HTR-8/SVneo (cell line): ENCODE measurements at regions not wholly inside any gene's neighbourhood (a gene's known extent, or its start where the extent isn't known, plus 50 kb on each side); places are given as distances from the start of the nearest gene placed in this dataset.
"Not testable (repeated sequence)": the region's sequence is repeated elsewhere in the genome, so short reads cannot be mapped to it uniquely, and the experiment has no call there.

ENCODE experiments used
- DNase-seq: peaks from one replicate; pipeline ENCODE4 v3.0.0; 2011; ENCODE audit warnings: low spot score, mixed read lengths; ENCODE audit not compliant: insufficient read length
- FAIRE-seq: peaks from 2 replicates; lab custom pipeline; 2011; peaks lifted over from hg19 to GRCh38; lab: Jason Lieb, UNC

DNA sequence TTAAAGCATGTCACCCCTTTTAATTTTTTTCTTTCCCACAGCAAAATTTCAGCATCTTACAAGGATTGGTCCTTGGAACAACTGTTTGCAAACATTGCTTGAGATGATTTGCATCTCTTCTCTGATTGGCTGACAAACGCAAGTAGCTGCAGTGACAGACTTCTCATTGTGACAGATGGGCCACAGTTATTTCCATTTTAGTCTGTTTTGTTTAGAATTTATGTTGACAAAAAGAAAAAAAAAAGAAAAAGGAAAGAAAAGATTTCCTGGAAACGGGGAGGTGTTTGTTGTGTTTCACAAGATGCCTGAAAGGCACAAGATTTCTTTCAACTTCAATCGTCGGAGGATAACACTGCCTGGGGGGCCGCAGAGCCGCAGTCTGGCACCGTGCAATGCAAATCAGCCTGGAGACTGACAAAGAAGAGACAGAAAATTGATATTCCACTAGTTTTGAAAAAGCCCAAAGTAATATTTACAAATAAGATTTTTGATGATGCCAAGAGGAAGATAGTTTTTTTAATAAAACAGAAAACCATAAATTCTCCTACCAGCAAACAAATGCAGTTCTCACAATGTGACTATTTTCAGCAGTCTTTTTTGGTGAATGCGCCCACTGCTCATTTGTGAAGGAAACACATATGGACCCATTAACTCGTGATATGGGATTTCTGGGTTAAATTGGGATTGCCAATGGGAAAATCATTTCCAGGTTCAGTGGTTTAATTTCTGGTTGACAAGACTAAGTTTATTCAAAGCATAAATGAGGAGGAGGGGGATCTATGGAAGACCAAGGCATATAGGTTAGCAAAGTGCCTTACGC is 296.2 kb upstream of the SMIM21 start:
- FAIRE-seq (no peak), DNase-seq (no peak)

DNA sequence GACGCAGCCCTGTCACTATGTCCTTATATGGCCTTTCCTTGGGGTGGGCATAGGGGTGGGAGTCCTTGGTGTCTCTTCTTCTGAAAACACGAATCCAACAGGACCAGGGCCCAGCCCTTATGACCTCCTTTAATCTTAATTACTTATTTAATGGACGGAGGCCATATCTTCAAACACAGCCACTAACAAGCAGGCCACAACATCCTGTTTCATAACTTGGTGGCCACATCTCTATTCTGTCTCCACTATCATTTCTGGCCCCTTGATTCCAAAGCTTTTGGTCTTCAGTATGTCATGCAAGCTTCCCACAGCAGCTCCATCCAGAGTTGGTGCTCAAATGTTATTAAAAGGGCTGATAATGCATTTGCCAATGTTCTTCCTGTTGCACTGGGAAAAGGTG is 287.3 kb upstream of the SMIM21 start:
- FAIRE-seq = no peak
- DNase-seq = no peak

DNA sequence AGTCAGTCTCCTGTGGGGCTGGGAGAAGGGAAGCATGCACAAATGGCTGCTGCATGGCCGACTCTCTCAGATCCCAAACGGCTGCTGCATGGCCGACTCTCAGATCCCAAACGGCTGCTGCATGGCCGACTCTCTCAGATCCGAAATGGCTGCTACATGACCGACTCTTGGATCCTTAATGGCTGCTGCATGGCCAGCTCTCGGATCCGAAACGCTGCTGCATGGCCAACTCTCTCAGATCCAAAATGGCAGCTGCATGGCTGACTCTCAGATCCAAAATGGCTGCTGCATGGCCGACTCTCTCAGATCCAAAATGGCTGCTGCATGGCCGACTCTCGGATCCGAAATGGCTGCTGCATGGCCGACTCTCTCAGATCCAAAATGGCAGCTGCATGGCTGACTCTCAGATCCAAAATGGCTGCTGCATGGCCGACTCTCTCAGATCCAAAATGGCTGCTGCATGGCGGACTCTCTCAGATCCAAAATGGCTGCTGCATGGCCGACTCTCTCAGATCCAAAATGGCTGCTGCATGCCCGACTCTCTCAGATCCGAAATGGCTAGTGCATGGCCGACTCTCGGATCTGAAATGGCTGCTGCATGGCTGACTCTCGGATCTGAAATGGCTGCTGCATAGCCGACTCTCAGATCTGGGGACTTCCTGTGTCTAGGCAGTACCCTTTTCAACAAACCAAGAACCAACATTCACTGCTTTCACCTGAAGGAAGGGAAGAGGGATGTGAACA is 284.8 kb upstream of the SMIM21 start:
- not testable (repeated sequence) for DNase-seq, FAIRE-seq

DNA sequence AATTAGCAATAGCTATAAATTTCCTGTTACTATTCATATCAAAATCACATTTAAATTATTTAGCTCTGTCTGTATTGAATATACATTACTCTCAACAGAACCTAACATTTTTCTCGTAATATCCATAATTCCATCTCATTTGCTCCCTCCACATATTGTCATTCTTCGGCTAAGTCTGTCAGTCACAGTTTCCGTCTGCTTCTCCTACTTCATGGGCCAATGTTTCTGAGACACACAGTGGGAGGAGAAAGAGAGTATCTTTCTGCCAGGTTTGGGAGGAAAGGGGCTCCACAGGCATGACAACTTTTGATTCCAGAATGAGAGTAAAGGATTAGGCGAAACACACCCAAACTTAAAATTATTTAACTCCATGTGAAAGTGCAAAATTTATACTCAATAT is 273.1 kb upstream of the SMIM21 start:
- FAIRE-seq = no peak
- DNase-seq = no peak

GRCh38 chr18:75698861-75699260 is 271.4 kb upstream of the SMIM21 start:
- FAIRE-seq (no peak), DNase-seq (no peak)

DNA sequence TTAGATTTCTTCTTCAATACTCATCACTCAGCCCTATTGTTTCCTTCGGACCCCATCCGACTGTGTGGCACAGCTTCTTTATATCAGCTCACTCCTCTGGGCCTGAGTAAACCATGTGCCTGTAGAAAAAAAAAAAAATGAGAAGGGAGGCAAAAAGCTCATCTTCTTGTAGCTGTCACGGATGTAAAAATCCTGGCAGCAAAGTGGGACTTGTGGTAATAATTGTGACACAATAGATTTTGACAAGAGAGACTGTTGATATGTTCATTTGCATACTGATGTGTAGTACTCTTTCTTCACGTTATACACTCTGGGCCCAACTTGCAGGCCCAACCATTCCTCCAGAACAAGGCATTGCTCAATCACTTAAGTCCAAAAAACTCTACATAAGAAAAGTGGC is 270.0 kb upstream of the SMIM21 start:
- no peak for DNase-seq
- no peak for FAIRE-seq

- no peak for FAIRE-seq
- DNase-seq = no peak
These were observed 268.9 kb upstream of the SMIM21 start for GRCh38 chr18:75696391-75696790.

- no peak for DNase-seq
These were observed 266.8 kb upstream of the SMIM21 start for GRCh38 chr18:75694292-75694691.

DNA sequence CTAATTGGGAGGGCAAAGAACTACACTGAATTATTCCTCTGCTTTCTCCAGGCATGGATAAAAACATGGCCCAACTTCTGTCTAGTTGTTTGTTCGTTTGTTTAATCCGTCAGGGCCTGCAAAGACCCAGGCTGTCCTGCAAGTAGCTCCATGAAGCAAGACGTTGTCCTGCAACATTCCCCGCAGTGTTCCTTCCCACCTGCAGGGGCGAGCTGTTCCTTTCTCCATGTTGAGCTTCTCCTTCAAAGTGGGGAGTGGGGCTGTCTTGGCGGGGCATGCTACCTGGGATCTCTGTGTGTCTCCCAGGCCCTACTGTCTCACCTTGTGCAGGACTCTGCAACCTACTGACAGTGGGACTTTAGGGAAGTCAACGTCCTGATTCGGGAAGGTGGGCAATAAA is 264.0 kb upstream of the SMIM21 start:
- FAIRE-seq (no peak), DNase-seq (no peak)

More at GRCh38 chr18:75694292-75694691, 266.8 kb upstream of the SMIM21 start:
- FAIRE-seq = no peak

DNA sequence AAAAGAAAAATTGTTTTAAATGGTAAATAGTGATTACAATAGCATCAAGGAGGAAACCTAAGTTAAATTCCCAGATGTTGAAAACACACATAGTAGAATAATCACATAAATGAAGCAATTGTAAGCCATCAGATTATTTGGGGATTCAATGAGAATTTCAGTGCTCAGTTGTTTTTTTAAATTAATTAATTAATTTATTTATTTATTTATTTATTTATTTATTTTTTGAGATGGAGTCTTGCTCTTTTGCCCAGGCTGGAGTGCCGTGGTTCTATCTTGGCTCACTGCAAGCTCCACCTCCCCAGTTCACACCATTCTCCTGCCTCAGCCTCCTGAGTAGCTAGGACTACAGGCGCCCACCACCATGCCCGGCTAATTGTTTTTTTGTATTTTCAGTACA is 262.8 kb upstream of the SMIM21 start:
- not testable (repeated sequence) for DNase-seq

GRCh38 chr18:75687626-75688025 is 260.1 kb upstream of the SMIM21 start:
- FAIRE-seq (no peak), DNase-seq (no peak)

More for the DNA sequence above, 262.8 kb upstream of the SMIM21 start:
- FAIRE-seq = not testable (repeated sequence)

GRCh38 chr18:75683426-75683825 is 255.9 kb upstream of the SMIM21 start:
- FAIRE-seq (no peak), DNase-seq (no peak)

- DNase-seq = no peak
- FAIRE-seq = no peak
These were observed 254.1 kb upstream of the SMIM21 start for GRCh38 chr18:75681538-75682115.

DNA sequence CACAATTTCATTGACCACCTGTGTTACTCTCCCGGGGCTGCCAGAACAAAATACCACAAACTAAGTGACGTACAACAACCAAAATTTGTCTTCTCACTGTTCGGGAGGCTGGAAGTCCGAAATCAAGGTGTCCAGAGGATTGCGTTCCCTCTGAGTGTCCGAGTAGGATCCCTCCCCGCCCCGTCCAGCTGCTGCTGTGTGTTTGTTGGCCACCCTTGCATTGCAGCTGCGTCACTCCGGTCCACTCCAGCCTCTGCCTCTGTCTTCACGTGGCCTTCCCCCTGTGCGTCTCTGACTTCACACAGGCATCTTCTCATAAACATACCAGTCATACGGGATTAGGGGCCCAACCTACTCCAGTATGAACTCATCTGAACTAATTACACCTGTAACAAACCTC is 251.8 kb upstream of the SMIM21 start:
- FAIRE-seq (no peak), DNase-seq (no peak)

DNA sequence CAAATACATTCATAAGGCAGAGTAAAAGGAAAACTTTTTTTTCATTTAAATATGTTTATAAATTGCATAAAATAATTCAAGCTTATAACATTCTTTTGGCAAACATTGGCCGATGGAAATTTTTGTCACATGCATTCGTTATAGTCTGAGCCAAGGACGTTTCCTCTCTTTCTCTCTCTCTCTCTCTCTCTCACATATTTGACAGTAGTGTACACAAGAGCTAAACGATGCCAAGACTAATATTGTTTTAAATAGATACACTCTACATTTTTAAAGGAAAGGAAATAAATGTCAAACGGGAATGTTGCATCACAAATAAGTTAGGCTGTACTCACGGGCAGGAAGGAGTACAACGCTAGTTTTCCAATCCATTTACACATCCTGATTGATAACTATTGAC is 251.1 kb upstream of the SMIM21 start:
- DNase-seq (no peak), FAIRE-seq (no peak)

DNA sequence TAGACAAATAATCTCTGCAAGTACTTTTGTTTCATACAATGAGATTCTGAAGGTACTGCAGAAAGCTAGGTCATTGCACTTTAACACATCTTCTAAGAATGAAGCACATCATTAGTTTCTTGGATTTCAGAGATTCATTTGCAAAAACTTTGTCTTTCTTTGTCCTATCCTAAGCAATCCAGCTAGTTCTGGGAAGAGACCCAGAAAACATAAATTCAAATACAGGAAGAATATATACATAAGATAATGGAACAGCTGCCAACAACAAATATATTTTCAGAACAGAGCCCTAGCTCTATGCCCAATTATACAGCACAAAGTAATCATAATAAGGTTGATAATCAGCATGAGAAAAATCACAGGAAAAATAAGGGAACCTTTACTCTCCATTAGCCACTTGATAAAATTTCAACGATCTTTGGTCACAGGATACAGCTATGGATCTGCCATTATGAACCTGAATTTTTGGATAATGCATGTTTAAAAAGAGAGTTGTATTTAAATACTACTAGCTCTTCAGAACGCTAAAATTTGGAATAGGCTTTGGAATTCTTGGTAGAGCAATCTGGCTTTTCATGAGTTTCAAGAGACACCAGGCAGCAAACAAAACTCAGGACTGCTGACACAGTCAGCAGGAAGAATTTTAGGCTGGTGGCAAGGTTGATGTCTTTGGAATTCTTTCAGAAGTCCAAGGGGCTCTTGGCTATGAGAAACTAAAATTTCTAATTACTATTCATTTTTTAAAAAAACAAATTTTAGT is 250.4 kb upstream of the SMIM21 start:
- FAIRE-seq (no peak), DNase-seq (no peak)

DNA sequence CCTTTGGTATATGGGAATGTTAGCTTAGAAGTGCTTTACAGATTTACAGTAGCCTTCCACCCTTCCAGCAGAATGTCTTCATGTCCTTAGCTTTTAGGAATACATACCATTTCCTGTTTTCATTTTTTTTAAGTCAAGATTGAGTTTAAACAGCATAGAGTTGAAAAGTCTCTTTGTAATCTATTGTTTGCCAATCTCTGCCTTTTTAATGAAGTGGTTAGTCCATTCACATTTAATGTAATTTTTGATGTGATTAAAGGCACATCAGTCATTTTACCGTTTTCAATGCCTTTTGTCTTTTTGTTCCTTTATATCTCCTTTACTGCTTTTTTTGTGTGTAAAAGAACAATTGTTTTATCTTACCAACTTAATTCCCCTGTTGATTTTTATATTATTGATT is 233.4 kb upstream of the SMIM21 start:
- no peak for DNase-seq
- FAIRE-seq = no peak

- no peak for DNase-seq
- no peak for FAIRE-seq
These were observed 232.1 kb upstream of the SMIM21 start for GRCh38 chr18:75659535-75660023.

DNA sequence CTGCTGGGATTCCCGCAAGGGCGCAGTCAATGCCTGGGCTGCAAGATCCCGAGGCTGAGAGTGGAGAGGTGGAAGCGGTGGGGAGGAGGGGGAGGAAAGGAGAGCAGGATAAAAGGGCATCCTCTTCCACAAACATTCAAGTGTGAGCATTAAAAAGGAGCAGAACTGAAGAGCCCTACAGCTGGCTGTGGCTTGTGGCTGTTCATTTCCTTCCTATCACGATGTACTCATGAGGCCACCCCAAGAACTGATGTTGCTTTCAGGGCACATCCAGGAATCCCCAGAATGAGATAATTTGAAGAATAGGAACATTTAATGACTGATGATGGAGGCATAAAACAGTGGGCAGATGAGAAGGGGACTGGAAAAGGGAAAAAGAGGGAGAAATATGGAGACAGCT is 230.8 kb upstream of the SMIM21 start:
- no peak for FAIRE-seq
- DNase-seq = no peak

DNA sequence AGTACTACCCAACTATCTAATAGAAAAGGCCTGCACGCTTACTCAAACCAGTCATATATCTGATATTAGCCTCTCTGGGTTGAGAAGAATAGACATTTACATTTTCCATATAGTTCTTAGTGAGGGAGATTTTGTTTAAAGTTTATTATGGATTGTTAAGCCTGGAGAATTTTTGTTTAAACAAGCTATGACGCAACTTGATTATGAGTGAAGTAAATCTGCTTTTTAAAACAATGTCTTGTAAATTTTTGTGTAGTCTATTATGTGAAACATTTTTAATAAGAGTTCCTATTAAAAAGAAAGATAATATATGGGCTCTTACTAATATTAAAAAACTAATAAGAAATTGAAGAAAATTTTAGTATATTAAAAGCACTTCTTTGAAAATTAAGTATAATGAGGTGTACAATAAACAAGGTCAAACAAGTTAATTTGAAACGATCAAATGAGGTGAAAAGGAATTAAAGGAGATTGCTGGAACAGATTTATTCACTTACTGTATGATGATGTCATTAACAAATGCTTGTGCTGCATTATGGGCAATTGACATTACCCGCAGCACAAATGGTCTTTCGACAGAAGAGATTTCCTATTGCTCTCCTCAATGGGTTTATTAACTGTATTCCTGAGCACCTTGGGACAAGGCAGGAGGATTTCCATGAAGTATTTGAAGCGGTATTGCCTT is 229.2 kb upstream of the SMIM21 start:
- FAIRE-seq (no peak), DNase-seq (no peak)
